Fibroblast of peridontal ligament (primary cell): ENCODE measurements at regions not wholly inside any gene's neighbourhood (a gene's known extent, or its start where the extent isn't known, plus 50 kb on each side); places are given as distances from the start of the nearest gene placed in this dataset.
A peak's percentile ranks its signal among the peaks of the same experiment; 100 is the strongest.

ENCODE experiments used
- DNase-seq: peaks from one replicate; pipeline ENCODE4 v3.0.0-alpha.2; 2010; ENCODE audit errors: extremely low read depth

DNA sequence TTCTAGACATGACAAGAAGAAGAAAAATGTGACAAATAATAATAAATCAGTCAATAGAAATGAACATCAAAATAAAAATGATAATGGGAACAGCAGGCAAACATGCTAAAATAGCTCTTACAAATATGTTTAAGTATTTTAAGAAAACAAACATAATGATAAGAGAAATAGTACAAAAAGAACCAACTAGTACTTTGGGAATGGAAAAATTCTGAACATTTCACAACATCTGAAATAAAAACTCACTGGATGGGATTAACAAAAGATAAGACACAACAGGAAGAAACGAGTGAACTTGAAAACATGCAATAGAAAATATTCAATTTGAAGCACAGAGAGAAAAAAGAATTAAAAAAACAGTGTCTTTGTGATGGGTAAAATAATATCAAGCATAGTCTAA is 115.2 kb upstream of the TSPAN2 start:
- no peak for DNase-seq

DNA sequence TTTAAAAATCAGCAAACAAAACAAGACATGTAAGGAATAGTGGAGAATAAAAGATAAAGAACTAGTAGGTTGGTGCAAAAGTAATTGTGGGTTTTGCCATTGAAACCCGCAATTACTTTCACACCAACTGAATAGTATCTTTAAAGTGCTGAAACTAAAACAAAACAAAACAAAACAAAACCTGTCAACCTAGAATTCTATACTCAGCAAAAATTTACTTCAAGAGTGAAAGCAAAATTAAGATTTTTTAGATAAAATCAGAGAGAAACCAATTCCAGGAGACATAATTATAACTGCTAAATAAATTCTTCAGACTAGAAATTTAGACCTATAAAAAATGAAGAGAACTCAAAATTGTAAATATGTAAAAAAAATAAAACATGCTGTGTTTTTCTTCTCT is 114.0 kb upstream of the TSPAN2 start:
- DNase-seq = no peak

DNA sequence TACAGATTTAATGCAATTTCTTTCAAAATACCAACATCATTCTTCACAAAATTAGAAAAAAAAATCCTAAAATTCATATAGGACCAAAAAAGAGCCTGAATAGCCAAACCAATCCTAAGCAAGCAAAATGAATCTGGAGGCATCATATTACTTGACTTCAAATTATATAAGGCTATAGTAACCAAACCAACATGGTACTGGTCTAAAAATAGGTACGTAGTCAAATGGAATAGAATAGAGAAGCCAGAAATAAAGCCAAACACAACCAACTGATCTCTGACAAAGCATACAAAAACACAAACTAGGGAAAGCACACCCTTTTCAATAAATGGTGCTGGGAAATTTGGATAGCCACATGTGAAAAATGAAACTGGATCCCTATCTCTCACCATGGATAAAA is 112.3 kb upstream of the TSPAN2 start:
- DNase-seq = no peak

DNA sequence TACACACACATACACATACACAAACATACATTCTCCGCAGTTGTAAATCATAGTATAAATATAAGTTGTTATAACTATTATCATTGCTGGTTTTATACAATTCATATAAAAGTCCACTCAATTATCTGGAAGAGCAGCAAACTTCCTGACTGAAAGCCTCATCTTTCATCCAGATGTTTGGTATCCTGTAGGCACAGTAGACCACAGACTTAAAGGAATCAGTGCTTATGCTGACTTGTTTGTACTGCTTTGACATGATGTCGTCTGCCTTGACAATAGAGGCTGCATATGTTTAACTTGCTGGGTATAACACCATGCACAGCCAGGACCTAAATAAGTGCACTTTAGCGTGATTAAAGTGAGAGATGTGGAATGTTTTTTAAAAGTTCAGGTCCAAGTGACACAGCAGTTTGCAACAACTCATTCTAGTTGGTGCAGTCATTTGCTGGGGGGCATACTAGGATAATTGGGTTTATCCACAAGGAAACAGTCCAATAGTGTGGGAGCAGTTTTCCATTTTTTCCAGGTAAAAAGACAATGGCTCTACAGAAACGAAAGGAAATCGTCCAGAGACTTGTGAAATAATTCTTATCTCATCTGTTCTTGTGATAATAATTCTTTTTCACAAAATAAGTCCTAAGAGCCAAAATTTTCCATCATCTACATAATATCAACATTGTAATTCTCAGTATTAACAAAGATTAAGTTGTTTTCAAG is 110.3 kb upstream of the TSPAN2 start:
- no peak for DNase-seq

DNA sequence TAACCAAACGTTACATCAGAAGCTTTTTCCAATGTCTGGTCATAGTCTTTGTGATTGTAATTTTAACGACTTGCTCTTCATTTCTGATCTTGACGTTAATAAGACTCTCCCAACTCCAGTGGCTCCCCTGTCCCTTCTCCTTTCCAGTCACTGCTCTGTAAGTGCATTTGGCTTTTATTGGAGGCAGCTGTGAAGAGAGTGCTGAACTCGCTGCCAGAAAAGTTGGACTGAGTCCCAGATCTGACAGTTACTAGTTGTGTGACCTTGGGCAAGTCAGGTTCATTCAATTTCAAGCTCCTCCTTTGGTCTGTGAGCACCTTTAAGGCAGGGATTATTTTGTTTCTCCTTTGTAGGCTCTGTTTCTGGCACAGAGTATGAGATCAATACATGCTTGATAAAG is 109.6 kb upstream of the TSPAN2 start:
- peak; percentile 80 for DNase-seq

DNA sequence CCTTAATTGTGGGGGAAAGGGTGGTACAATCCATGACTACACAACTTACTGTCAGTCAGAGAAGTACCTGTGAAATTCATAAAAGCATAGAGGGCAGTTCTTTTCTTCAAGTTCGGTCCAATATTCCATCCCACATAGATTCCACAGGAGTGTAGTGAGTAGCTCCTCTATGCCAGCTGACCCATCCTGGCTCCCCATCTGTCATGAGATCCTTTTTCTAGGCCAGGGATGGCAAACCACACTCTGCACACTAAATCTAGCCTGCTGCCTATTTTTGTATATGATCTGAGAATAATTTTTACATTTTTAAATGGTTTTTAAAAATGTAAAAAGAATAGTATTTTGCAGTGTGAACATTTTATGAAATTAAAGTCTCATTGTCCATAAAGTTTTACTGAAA is 107.0 kb upstream of the TSPAN2 start:
- no peak for DNase-seq

DNA sequence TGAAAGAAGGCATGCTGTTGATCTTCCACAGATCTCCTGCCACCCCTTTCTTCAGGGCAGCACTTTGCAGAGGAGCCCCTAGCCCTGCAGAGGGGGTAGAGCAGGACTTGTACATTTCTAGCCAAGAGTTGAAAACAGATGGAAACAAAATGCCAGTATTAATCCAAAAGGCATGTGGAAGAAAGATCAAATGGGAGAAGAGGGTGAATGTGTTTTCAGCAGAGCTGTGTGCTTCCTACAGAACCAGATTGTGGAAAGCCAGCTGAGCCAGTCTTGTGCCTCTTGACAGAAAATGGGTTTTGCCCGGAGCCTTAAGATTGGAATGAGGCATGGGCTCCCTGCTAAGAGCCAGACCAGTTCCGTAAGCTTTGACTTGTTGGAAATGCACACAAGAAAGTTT is 105.2 kb upstream of the TSPAN2 start:
- DNase-seq = peak; percentile 41

DNA sequence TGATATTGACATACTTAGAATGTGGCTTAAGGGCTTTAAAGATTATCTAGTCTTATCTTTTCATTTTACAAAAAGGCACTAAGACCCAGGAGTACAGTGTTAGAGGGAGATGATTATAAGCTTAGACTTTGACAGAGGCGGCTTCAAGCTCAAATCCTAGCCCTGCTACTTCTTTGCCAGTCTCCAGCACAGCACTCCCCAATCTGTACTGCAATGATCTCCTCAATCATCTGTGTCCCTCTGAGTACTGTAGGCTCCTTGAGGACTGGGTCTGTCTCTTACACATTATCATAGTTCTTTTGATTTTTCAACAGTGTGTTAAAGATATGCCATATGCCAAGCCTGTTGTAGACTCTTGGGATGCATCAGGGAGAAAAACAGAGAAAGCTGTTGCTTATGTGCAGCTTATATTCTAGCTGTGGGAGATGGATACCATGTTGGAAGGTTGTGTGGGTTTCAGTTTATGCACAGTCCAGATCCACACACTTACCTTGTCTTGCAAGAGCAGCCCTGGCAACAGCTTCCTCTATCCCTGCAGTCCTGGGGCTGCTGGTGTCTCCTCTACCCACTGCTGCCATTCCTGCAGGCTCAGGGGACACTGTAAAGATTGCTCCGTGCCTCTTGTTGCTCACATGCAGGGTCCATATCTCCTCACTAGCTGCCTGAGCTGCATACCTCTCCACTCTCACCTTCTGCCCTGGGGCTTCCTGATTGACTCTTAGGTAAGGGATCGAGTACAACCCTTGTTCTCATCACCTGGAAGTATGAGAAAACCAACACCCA is 103.9 kb upstream of the TSPAN2 start:
- DNase-seq = no peak

DNA sequence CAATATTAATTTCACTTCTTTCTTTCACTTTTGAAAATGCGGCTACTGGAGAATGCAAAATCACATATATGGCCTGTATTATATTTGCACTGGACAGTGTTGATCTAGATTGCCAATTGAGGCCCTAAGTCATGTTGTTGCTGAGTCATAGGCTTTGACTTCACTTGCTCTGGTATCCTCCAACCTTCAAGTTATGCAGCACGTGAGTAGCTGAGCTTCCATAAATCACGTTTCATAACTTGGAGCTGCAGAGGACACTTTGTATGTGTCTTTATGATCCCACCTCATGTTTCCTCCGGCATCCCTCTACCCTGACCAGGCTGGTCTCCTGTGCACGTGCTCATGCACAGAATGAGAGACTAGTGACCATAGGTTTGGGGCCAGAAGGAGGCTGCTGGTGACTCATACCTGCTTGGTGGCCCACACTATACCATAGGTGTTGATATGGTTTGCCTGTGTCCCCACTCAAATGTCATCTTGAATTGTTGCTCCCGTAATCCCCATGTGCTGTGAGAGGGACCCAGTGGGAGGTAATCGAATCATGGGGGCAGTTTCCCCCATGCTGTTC is 103.0 kb upstream of the TSPAN2 start:
- DNase-seq = no peak

DNA sequence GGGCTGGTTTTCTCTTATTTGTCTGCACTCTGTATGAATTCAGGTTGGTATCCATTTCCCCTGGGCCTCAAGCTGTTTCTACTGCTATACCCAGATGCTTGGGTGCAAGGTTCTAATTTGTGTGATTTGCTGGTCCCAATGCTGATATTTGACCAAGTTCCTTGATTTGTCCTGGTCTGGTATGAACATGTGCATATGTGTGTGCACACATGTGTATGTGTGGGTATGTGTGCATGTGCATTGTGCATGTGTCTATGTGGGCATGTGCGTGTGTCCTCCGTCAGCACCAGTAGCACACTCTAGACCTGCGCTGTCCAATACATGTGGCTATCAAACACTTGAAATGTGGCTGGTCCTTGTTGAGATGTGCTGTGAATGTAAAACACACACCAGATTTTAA is 102.4 kb upstream of the TSPAN2 start:
- DNase-seq = no peak

DNA sequence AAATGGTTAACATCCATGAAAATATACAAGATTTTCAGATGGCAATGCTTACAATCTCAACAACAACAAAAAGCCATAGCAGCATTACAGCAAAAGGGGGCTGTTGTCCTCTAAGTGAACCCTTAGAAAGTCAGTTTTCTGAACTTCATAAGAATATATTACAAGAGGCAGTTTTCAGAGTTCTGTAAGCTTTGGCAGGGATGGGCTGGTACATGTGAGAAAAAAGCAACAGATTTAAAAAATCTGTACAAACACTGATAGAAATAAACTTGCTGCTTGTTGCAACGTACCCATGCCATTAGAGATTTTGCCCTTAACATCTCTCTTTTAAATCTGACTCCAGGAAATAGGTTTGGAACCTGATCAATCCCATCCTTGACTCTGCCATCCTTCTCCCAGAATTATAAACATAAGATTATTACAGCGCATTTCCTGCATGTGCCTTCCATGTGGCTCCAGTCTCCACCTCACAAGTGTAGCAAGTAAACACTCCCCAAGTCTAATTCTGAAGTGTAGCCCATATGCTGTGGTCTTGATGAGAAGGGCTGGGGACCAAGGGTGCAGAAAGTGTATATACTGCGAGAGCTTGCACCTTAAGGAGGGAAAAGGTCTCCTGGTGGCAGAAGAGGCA is 101.4 kb upstream of the TSPAN2 start:
- peak; percentile 75 for DNase-seq

DNA sequence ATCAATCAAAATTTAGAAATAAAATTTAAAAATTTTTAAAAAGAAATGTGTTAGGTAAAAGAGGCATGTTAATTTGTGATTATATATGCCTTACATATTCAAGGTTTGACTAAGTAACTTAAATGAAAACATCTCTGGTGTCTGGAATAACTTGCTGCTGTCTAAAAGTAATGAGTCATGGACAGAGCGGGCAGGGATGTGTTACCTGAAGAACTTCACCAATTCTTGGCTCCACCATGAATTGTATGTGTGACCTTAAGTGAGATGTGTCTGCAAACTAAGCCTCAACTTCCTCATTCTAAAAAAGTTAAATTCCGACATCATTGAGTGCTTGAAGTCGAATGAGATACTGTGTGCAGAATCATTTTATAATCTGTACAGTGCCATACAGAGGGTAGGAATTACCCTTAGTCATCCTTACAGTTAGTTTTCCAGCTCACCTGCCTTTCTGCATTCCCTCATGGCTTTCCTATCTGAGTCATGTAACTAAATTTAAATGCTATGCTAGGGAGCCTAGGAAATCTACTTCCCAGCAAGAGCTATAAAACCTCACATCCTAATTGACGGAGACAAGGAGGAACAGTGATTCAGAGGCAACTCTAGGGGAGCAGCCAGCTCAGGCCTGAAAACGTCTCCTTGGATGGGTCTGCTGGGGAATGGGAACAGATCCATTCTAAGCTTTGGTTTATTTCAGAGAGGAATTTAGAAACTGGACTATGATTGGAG is 100.7 kb upstream of the TSPAN2 start:
- peak; percentile 97 for DNase-seq

DNA sequence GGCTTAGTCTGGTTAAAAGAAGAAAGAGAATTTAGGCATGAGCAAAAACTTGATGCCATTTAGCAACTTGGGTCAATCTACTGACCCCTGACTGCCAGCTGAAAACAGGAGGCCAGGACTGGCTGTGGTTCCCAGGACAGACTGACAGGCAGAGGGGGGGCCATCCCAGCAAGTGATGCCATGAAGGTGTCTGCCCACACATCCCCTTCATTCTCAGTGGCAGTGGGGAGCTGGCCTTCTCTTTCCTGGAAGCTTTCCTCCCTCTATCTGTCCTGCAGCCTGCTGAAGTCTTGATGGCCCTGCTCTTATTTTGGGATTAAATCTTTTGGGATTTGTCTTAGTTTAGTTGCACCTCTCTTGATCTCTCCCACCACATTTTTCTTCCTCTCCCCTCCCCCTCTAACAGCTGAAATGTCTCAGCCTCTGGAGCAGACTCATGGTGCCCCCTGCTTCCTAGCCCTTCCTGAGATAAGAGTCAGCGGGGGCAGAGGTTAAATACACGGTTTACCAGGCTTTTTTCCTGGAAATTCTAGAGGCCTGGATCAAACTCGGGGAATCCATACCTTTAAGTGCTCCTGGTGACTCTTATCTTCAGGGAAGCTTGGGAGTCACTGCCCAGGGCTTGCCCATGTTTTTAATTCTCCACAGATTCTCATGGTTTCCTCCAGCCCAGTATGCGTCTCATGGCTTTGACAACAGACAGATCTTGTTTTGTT is 99.5 kb upstream of the TSPAN2 start:
- DNase-seq = no peak

DNA sequence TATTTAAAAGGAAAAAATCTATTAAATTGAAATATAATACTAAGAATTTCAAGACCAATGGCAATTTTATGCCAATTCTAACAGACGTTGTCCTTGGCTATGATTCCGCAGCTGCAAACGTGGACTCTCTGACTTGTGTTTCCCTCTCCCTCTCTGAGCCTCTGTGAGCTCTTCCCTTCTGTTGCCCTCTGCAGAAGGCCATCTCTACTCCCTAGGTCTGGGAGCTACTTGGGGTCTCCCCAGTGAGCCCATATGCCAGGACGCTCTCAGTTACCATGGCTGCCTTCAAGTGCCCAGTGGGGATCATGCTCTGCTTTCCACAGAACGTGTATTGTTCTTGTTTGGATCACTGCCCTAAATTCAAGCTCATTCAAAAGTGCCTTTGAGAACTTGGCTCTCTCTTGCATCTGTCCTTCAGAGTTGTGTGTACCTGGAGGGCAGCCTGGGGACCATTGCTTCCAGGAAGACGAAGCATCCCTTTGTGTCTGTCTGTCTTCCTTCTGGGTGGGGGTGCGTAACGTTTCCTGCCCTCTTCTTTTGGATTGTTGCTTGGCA is 97.5 kb upstream of the TSPAN2 start:
- no peak for DNase-seq

DNA sequence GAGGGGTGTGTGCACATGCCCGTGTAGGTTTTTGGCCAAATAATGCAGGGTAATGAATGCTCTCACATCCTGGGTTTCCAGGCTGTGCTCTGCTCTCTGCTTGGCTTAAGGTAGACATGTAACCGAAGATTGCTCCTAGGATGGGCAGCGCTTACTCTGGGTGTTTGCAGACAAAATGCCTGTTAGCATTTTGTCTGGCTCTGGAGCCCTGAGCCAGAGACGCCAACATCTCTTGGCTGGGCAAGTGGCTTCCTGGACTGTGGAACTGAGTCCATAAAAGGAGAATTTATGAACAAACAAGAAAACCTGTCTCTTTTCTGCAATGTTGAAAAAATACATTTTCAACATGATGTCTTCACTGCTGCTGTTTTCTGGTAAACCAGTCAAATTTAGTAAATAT is 96.0 kb upstream of the TSPAN2 start:
- DNase-seq = no peak

DNA sequence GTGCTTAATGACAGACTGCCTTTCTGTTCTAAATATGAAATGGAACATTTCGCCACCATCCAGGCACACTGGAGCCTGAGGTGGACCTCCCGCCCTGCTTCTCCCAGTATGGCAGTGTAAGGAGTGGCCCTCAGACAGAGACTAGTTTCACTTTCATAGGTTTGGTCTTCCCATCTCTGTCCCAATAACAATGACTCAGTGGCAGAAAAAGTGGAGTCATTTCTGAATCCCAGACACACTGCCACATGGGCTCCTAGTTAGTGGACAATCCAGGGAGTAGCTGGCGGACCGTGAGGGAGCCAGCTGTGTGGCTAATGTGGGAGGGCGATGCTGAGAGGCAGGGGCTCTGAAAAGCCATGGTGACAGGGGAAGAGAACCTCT is 95.6 kb upstream of the TSPAN2 start:
- DNase-seq = peak; percentile 48

DNA sequence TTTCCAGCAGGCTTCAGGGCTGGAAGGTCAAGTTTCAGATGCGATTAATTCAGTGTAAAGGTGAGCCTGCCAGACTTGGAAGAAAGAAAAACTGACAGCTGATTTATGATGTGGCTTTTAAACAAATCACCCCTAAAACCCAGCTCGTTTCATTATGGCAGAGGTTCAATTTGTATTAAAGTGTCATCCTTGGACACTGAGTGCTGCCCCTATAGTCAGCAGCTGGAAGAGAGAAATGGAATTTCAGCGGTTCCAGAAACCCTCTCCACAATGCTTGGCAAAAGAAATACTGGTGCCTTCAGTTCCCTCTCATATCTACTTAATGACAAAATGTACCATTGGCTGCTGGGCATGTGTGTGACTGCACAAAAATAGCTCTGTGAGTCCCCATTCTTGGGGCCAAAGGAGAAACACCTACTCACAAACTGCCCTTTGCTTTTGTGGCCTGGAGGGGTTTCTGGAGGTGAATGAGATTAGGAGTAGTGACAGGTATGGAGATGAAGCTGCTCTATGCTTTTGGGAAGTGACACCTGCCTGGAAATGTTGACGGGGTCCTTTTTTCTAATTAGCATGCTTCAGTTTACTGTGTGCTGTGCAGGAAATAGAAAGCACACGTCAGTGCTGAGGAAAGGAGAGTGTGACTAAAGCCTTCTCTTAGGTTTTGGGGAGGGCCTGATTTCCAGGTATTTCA is 95.1 kb upstream of the TSPAN2 start:
- DNase-seq = no peak

DNA sequence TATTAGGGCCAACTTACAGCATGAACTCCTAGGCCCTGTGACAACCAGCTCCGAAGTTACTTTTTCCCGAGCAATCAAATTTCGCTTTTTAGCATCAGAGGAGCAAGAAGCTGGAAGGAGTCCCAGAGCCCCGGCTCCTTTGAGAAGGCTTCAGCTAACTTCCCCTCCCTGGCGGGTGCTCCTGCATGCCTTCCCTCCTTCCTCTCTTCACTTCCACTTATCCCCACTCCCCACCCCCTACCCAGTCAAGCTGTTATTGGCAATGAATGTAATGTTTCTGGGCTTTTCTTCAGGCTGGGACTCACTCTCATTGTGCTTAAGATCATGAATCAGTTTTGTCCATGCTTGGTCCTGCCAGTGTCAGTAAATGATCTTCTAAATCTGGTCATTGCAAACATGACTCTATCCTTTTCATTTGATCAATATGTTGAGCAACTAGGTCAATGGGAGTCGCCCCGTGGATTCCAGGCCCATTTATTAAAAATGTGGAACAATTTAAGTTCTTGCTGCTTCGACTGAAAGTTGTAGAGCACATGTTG is 94.5 kb upstream of the TSPAN2 start:
- DNase-seq = peak; percentile 49

DNA sequence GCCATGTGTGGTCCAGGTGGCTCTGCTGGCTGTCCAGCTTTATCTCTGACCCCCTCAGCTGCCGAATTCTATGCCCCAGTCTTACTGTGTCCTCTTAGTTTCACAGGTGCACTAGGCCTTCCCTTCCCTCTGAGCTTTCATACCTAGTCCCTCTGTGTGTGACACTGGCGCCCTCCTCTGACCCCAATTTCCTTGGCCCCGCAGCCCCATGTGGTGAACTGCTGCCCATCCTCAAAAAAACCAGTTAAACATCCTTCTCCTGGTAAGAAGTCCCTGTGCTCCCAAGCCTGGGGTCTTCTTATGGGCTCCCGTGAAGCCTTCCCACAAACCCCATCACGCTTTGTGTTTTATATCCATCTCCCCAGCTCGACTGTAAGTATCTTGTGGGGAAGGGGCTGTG is 93.9 kb upstream of the TSPAN2 start:
- DNase-seq = no peak

DNA sequence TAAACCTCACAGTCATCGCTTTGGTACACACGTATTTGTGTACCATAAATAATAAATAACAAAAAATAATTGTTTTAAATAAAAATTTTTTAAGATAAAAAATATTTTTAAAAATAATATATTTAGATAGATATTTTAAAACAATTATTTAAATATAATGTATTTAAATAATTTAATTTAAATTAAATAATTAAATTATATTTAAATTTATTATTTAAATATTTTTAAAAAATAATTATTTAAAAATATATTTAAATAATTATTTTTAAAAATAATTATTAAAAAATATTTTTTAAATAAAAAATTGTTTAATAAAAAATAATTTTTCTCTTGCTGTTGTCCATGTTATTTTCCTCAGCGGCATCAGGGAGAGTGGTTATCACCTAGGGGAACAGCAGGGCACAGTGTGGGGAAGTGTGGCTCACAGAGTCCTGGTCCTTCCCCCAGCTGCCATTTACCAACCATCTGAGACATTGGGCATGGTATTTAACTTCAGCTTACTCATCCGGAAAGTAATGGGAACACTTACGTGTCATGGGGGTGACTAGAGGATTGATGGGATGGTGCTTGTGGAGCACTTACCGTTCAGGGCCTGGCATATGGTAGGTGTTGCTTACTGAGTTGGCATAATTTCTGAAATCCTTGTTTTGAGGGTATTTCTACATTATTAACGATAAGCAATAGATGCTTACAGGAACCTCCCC is 92.9 kb upstream of the TSPAN2 start:
- no peak for DNase-seq
